ENCODE measurements at regions not wholly inside any gene's neighbourhood (a gene's known extent, or its start where the extent isn't known, plus 50 kb on each side); places are given as distances from the start of the nearest gene placed in this dataset.

DNA sequence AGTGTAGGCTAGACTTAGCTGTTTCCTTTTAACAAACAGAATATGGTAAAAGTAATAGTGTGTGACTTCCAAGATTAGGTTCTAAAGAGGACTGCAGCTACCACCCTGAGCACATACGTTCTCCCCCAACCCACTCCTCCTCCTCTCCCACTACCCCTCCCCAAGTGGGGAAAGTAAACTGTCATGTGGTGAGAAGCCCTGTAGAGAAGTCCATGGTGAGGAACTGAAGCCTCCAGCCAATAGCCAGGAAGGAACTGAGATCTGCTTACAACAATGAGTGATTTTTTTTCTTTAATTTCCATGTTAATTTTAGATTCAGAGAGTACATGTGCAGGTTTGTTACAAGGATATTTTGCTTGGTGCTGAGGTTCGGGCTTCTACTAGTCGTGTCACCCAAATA, 57.0 kb upstream of the EGLN3 start:
- no peak for DNase-seq

GRCh38 chr14:34005901-34006300, 55.0 kb upstream of the EGLN3 start:
- no peak for DNase-seq

- no peak for DNase-seq
These were observed 54.0 kb upstream of the EGLN3 start for GRCh38 chr14:34004881-34005280.

DNA sequence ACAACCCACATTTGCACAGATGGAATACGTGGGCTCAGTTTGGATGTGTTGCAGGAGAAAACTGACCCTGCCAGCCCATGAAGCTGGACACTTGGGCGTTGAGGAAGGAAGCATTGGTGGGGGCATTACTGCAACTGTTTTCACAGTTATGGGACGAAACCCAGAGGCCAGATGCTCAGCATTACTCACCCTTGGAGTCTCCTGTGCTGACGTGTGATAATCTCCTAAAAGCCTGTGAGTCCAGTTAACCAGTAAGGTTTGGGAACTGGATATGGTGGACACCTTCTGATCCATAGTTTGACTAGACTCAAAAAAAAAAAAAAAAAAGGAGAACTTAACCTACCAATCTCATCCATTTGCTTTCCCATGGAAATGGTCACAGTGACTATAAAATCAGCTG, 52.8 kb upstream of the EGLN3 start:
- DNase-seq: no peak

- DNase-seq: no peak
These were observed 52.3 kb upstream of the EGLN3 start for GRCh38 chr14:34003082-34003668.

Data from CD4-positive, alpha-beta T cell treated with Interleukin-15 for 1 hour (primary cell).